Right lobe of liver (tissue), 4 donors: ENCODE measurements at regions not wholly inside any gene's neighbourhood (a gene's known extent, or its start where the extent isn't known, plus 50 kb on each side); places are given as distances from the start of the nearest gene placed in this dataset.
"Not testable (repeated sequence)": the region's sequence is repeated elsewhere in the genome, so short reads cannot be mapped to it uniquely, and the experiment has no call there.

Experiments
- CTCF ChIP-seq, 4 donors: fragments of 200-600 bp in 3 of 4; fragments of 450-650 bp in 1 of 4; IDR thresholded peaks; one replicate each; pipeline versions ENCODE4 v1.5.1 to v1.8.0; 2016 to 2022; ENCODE audit warnings: antibody characterized with exemption in 4 of 4, mild to moderate bottlenecking in 2 of 4
- POLR2A ChIP-seq: fragments of 450-650 bp; IDR thresholded peaks from one replicate; pipeline ENCODE4 v1.6.1; 2017; ENCODE audit warnings: antibody characterized with exemption, mild to moderate bottlenecking
- donor health status: DM: no; HTN: no; CAD: no.
- donor health status: DM: no; HTN: no; CAD: no.
- donor health status: DM: no; HTN: yes; CAD: no.

GRCh38 chr10:109307102-109307501, 616.2 kb downstream of the XPNPEP1 start:
- TF ChIP-seq CTCF (IDR thresholded peaks at IDR 0.05); POLR2A: not testable (repeated sequence)
